Activated naive CD4-positive, alpha-beta T cell treated with anti-CD3 and anti-CD28 coated beads, Interleukin-2, amount 10 ng/mL, durations not matched to agents 7 days and 5 days (primary cell): ENCODE measurements at regions not wholly inside any gene's neighbourhood (a gene's known extent, or its start where the extent isn't known, plus 50 kb on each side); places are given as distances from the start of the nearest gene placed in this dataset.

Source experiments
- CTCF ChIA-PET: fragments of 350-600 bp; sonication (Branson Sonifier 250); formaldehyde crosslinking; loops from one replicate; lab custom pipeline; 2021; ENCODE audit warnings: antibody characterized with exemption; lab: Charles Lee
- DNase-seq: peaks from one replicate; pipeline ENCODE4 v3.0.0-alpha.2; 2020
- H3K27ac Mint-ChIP-seq: one replicate; pipeline ENCODE4 v1.8.0; 2021; ENCODE audit warnings: mild to moderate bottlenecking, moderate library complexity, mixed read lengths
- H3K27me3 Mint-ChIP-seq: one replicate; pipeline ENCODE4 v1.8.0; 2021; ENCODE audit warnings: mild to moderate bottlenecking, mixed read lengths
- H3K36me3 Mint-ChIP-seq: one replicate; pipeline ENCODE4 v1.8.0; 2021; ENCODE audit warnings: mixed read lengths
- H3K4me1 Mint-ChIP-seq: one replicate; pipeline ENCODE4 v1.8.0; 2021; ENCODE audit warnings: mixed read lengths
- H3K4me3 Mint-ChIP-seq: one replicate; pipeline ENCODE4 v1.8.0; 2021; ENCODE audit warnings: mild to moderate bottlenecking, moderate library complexity, mixed read lengths
- H3K9me3 Mint-ChIP-seq: one replicate; pipeline ENCODE4 v1.8.0; 2021; ENCODE audit warnings: mixed read lengths

DNA sequence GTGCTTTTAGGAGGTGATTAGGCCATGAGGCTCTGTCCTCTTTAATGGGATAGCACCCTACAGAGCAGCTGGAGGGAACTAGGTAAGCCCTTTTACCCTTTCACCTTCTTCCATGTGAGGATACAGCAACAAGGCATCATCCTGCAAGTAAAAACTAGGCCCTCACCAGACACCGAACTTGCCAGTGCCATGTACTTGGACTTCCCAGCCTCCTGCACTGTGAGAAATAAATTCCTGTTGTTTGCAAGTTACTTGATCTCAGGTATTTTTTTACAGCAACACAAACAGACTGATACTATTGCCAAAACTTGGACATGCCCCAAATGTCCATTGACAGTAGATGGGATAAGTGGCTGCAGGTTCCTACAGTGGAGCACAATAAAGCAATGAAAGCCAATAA lies 85.8 kb upstream of the MAP1LC3B2 start:
- DNase-seq = no peak
- H3K36me3 Mint-ChIP-seq = peaks cover 2% of the 10 kb centered on the region
- H3K4me3 Mint-ChIP-seq = no peak overlapping the region
- CTCF ChIA-PET = no interaction called here
- H3K4me1 Mint-ChIP-seq = peaks cover 2% of the 10 kb centered on the region
- H3K9me3 Mint-ChIP-seq = peaks cover 12% of the 10 kb centered on the region
- H3K27ac Mint-ChIP-seq = no peak overlapping the region
- H3K27me3 Mint-ChIP-seq = peaks cover 3% of the 10 kb centered on the region

DNA sequence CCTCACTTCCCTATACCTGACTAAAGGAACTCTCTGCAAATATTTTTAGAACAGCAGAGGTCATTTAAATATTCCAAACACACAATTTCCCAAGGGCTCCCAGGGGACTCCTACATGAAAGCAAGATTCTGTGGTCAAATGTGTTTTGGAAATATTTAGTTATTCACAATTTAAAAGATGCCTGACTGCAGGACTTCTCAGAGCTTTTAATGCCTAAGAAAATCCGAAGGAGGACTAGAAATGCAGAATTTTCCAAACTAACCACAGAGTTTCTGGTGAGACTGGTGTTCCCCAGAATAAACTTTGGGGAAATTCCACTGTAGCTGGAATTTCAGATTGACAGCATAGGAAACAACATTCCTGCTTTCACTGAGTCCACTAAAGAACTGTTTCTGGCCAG lies 84.8 kb upstream of the MAP1LC3B2 start:
- CTCF ChIA-PET = no interaction called here
- Mint-ChIP-seq H3K36me3 (peaks cover 2% of the 10 kb centered on the region), H3K9me3 (peaks cover 14% of the 10 kb centered on the region), H3K4me3 (no peak overlapping the region), H3K27me3 (peaks cover 3% of the 10 kb centered on the region), H3K27ac (no peak overlapping the region), H3K4me1 (peaks cover 2% of the 10 kb centered on the region)
- no peak for DNase-seq

DNA sequence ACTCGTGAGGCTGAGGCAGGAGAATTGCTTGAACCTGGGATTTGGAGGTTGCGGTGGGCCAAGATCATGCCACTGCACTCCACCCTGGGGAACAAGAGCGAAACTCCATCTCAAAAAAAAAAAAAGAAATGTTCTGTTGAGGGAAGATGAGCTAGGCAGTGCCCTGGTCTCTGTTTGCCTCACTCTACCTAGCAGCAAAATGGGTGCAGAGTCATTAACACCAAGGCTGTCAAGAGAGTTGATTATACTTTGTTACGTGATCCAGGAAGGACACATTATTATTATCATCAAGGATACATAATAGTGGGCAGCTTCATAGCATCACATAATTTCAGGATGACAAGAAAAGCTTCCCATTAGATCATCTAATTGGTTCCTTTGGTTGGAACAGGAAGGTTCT lies 84.3 kb upstream of the MAP1LC3B2 start:
- Mint-ChIP-seq H3K4me3 (no peak overlapping the region), H3K9me3 (peaks cover 14% of the 10 kb centered on the region), H3K36me3 (peaks cover 2% of the 10 kb centered on the region), H3K4me1 (peaks cover 3% of the 10 kb centered on the region), H3K27me3 (peaks cover 3% of the 10 kb centered on the region), H3K27ac (no peak overlapping the region)
- no peak for DNase-seq
- CTCF ChIA-PET = no interaction called here

DNA sequence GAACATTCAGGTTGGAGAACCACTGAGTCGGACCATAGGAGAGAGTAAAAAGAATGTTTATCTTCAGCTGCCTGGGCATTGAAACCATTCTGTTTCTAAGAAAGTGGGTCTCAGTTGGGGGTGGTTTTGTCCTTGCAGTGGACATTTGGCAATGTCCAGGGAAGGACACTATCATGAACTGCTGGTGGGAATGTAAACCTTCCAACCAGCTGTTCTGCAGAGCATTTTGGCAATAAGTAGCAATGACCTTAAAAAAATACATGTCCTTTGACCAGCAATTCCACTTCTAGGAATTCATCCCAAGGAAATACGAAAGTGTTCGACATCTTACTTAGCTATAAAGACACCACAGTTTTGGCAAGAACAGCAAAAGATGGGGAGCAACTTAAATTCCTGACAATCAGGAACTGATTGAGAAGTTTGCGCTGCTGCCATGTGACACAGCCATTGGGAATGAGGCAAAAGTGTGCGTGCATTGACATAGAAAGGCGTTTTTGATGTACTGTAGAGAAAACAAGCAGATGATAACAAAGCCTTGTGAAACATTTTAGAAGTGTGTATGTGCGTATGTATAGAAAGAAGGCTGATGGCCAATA lies 82.9 kb upstream of the MAP1LC3B2 start:
- no peak overlapping the region for H3K27ac Mint-ChIP-seq
- peaks cover 2% of the 10 kb centered on the region for H3K36me3 Mint-ChIP-seq
- CTCF ChIA-PET = no interaction called here
- H3K9me3 Mint-ChIP-seq = peaks cover 14% of the 10 kb centered on the region
- H3K4me1 Mint-ChIP-seq = peaks cover 13% of the 10 kb centered on the region
- H3K4me3 Mint-ChIP-seq = no peak overlapping the region
- peaks cover 4% of the 10 kb centered on the region for H3K27me3 Mint-ChIP-seq
- no peak for DNase-seq

DNA sequence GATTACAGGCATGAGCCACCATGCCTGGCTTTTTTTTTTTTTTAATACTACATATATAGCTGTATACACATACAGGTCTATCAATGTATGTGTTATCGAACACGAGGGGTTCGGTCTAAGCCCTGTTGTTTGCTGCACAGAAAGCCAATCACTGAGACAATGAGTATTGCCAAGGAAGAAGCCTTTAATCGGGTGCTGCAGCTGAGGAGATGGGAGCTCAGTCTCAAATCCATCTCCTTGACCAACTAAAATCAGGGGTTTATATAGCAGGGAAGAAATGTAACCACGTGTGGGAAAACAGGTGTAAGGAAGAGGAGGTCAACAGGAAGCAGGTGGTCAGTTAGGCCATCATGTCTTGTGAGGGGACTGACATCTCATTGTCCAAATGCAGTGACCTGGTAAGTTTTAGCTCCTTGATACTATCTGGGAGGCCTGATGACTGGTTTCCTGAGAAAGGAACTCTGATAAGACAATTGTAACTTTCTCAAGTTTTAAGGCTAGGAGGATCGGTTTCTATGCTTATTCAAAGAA lies 80.9 kb upstream of the MAP1LC3B2 start:
- peaks cover 2% of the 10 kb centered on the region for H3K36me3 Mint-ChIP-seq
- no peak overlapping the region for H3K27ac Mint-ChIP-seq
- H3K4me1 Mint-ChIP-seq = peaks cover 14% of the 10 kb centered on the region
- peaks cover 12% of the 10 kb centered on the region for H3K27me3 Mint-ChIP-seq
- H3K4me3 Mint-ChIP-seq = no peak overlapping the region
- peaks cover 14% of the 10 kb centered on the region for H3K9me3 Mint-ChIP-seq
- CTCF ChIA-PET = no interaction called here
- no peak for DNase-seq

DNA sequence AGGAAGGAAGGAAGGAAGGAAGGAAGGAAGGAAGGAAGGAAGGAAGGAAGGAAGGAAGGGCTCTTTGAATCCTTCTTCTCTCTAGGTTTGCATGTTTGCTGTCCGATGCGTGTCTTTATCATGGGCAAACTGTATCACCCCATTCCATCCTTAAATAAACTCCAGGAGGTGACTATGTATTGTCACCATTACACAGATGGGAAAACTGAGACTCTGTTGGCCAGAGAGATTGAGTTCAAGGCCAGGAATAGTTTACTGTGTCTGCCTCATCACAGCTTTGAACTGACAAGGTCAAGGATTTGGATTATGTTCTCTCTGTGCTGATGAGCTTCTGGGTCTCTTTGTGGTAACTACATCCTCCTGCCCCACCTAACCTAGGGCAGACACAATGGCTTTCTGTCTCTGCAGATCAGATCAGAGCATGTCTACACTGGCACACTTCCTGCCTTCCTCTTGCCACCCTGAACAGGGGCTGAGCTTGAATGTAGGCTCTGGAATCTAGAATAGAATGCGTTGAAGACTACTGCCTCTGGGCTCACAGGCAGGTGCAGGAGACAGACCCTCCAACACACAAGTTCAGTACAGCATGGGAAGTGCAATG lies 78.9 kb upstream of the MAP1LC3B2 start:
- H3K36me3 Mint-ChIP-seq = peaks cover 2% of the 10 kb centered on the region
- CTCF ChIA-PET = no interaction called here
- peaks cover 12% of the 10 kb centered on the region for H3K27me3 Mint-ChIP-seq
- no peak overlapping the region for H3K27ac Mint-ChIP-seq
- DNase-seq = no peak
- H3K9me3 Mint-ChIP-seq = peaks cover 14% of the 10 kb centered on the region
- no peak overlapping the region for H3K4me3 Mint-ChIP-seq
- H3K4me1 Mint-ChIP-seq = peaks cover 12% of the 10 kb centered on the region

DNA sequence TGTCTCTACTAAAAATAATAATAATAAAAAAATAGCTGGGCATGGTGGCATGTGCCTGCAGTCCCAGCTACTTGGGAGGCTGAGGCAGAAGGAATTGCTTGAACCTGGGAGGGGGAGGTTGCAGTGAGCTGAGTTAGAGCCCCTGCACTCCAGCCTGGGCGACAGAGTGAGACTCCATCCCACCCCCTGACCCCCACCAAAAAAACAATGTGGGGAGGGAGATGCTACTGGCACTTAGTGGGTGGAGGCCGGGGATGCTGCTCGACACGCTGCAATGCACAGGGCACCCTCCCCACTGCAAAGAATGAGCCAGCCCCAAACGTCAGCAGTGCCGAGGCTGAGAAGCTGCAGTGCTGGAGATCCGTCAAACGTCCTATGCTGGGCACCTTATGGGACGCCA lies 77.5 kb upstream of the MAP1LC3B2 start:
- Mint-ChIP-seq H3K27ac (no peak overlapping the region), H3K4me1 (peaks cover 12% of the 10 kb centered on the region), H3K36me3 (no peaks in the 10 kb centered on the region), H3K27me3 (peaks cover 12% of the 10 kb centered on the region), H3K4me3 (no peak overlapping the region), H3K9me3 (peaks cover 6% of the 10 kb centered on the region)
- DNase-seq = no peak
- CTCF ChIA-PET = no interaction called here

DNA sequence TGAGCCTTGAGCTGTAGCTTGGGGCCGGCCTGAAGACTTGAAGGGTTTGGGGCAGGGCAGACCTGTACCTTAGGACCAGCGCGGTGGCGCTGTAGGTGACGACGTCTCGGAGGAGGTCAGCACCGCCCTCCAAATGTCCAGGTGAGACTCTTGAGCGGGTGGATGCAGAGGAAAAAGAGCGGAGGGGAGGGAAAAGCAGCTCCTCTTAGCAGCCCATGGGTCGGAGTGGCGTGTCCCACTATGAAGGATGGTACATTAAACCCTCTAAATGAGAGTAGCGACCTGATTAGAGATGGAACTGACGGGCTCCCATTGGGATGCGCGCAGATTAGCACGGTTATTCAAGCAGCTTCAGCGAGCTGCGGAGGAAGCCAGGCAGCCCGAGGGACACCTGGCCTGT lies 77.0 kb upstream of the MAP1LC3B2 start:
- peaks cover 8% of the 10 kb centered on the region for H3K9me3 Mint-ChIP-seq
- no peak overlapping the region for H3K4me3 Mint-ChIP-seq
- no peaks in the 10 kb centered on the region for H3K36me3 Mint-ChIP-seq
- peaks cover 12% of the 10 kb centered on the region for H3K4me1 Mint-ChIP-seq
- DNase-seq = no peak
- peaks cover 16% of the 10 kb centered on the region for H3K27me3 Mint-ChIP-seq
- CTCF ChIA-PET = no interaction called here
- H3K27ac Mint-ChIP-seq = no peak overlapping the region

DNA sequence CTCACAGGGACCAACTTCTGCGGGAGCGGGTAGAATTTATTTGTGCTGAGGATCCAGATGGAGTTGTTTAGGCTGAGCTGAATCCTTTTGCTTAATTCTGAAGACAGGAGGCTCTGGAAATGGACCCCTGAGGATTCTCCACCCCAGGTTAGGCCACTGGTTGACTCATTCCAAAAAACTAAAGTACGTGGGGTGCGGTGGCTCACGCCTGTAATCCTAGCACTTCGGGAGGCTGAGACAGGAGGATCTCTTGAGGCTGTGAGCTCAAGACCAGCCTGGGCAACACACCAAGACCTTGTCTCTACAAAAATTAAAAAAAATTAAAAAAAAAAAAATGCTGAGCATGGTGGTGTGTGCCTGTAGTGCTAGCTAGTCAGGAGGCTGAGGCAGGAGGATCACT lies 76.3 kb upstream of the MAP1LC3B2 start:
- H3K36me3 Mint-ChIP-seq = no peaks in the 10 kb centered on the region
- CTCF ChIA-PET = no interaction called here
- H3K4me1 Mint-ChIP-seq = peaks cover 12% of the 10 kb centered on the region
- peaks cover 12% of the 10 kb centered on the region for H3K9me3 Mint-ChIP-seq
- no peak overlapping the region for H3K4me3 Mint-ChIP-seq
- H3K27me3 Mint-ChIP-seq = peaks cover 21% of the 10 kb centered on the region
- no peak overlapping the region for H3K27ac Mint-ChIP-seq
- no peak for DNase-seq

DNA sequence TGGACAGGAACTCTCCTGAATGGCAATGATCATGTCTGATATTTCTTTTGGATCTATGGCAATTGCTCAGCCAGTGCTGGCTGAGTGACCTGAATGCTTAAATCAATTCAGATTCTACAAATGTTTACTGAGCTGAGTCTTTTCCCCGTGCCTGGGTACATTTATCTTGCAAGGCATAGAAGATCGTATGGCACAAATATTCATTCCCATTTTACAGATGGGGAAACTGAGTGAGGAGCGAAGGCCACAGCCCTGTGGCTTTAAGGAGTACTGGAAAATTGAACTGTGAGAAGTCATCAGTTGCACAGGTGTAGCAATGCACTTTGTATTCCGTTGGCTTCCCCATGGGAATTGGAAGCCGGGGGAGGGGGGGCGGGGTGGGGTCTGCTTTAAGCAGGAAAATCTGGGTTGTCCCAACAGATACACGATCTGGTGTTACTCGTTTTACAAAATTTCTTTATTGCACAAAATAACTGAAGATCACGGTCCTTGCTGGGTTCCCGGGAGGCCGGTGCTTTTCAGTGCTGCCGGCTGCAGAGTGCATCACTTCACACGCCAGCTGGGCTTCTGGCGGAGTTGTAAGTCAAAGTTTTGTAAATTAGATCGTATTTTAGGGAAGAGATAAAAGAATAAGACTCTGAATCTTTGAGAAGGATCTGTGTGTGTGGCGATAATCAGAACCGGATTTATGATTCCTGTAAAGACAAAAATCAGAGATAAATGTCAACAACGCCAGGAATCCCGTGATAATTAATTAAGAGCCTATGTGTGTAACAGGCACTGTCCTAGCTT lies 75.0 kb upstream of the MAP1LC3B2 start:
- H3K4me1 Mint-ChIP-seq = peaks cover 12% of the 10 kb centered on the region
- H3K36me3 Mint-ChIP-seq = no peaks in the 10 kb centered on the region
- CTCF ChIA-PET = no interaction called here
- peaks cover 22% of the 10 kb centered on the region for H3K27me3 Mint-ChIP-seq
- peaks cover 7% of the 10 kb centered on the region for H3K9me3 Mint-ChIP-seq
- no peak for DNase-seq
- H3K4me3 Mint-ChIP-seq = no peak overlapping the region
- H3K27ac Mint-ChIP-seq = no peak overlapping the region

DNA sequence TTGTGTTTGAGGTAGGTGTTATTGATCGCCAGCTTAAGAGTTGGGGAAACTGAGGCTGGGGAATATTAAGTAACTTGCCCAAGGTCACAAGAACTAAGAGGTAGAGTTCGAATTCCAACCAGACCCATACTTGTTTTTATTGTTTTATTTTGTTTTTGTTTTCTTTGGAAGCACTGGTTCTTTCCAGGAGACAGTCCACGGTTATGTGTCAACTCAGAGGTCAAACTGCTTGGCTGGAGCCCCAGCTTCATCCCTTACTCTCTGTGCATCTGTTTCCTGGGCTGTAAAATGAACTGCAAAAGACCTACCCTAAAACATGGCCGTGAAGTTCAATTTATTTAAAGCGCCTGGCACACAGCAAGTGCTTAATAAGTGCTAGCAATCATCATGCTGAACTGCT lies 74.4 kb upstream of the MAP1LC3B2 start:
- Mint-ChIP-seq H3K27me3 (peaks cover 22% of the 10 kb centered on the region), H3K36me3 (no peaks in the 10 kb centered on the region), H3K4me1 (peaks cover 12% of the 10 kb centered on the region), H3K4me3 (no peak overlapping the region), H3K27ac (no peak overlapping the region), H3K9me3 (peaks cover 7% of the 10 kb centered on the region)
- CTCF ChIA-PET = no interaction called here
- no peak for DNase-seq

DNA sequence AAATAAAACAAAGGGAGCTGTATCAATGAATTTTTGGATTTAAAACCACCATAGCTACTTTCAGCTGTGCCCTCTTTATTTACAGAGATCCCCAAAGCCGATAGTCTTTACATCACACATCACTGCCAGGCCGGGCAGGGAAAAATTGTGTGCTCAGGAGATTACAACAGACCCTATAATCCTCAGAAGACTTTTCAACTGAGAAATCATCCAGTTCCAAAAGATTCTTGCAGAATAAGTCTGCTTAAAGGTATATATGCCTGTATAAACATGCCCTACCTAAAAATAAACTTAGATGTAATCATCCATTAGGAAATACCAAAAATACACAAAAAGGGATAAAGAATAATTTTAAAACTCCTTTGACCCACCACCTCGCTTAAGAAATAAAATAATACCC lies 70.1 kb upstream of the MAP1LC3B2 start:
- DNase-seq = no peak
- Mint-ChIP-seq H3K4me3 (no peak overlapping the region), H3K9me3 (peaks cover 12% of the 10 kb centered on the region), H3K4me1 (no peaks in the 10 kb centered on the region), H3K27ac (no peak overlapping the region), H3K27me3 (peaks cover 13% of the 10 kb centered on the region), H3K36me3 (no peaks in the 10 kb centered on the region)
- CTCF ChIA-PET = interaction anchor here (1.2 kb wide), 1 partner anchor 10 kb away, joined by 3 read pairs; no protein-coding TSS in a partner anchor

DNA sequence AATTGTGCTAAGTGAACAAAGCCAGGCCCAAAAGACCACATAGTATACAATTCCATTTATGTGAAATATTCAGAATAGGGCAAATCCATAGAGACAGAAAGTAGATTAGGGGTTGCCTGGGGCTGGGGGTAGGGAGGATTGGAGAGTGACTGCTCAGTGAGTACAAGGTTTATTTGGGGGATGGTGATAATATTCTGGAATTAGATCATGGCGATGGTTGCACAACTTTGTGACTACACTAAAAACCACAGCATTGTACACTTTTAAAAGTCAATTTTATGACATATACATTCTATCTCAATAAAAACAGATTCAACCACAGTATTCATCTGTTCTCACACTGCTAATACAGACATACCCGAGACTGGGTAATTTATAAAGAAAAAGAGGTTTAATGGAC lies 68.7 kb upstream of the MAP1LC3B2 start:
- CTCF ChIA-PET = no interaction called here
- Mint-ChIP-seq H3K27me3 (peaks cover 13% of the 10 kb centered on the region), H3K9me3 (peaks cover 12% of the 10 kb centered on the region), H3K4me1 (no peaks in the 10 kb centered on the region), H3K27ac (no peak overlapping the region), H3K4me3 (no peak overlapping the region), H3K36me3 (no peaks in the 10 kb centered on the region)
- DNase-seq = no peak

DNA sequence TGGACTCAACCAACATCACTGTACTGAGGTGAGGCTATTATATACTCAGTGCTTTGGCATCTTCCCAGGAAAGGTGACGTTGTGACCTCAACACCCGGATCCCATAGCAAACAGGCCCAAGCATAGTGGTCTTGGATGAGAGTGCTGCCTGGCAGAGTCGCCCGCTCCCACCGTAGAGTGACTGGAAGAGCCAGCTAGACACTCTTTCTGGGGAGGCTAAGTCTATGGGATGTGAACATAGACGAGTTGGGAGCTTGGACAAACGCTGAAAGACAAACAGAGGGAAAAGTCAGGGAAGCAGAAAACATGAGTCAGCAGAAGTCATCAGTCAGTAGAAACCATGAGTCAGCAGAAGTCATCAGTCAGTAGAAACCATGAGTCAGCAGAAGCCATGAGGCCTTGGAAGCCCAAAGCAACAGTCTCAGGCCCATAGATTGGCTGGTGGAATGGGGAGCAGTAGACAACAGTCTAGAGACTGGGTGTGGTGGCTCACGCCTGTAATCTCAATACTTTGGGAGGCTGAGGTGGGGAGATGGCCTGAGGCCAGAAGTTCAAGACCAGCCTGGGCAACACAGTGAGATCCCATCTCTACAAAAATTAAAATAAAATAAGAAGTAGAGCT lies 66.4 kb upstream of the MAP1LC3B2 start:
- peaks cover 6% of the 10 kb centered on the region for H3K9me3 Mint-ChIP-seq
- H3K27ac Mint-ChIP-seq = no peak overlapping the region
- no peaks in the 10 kb centered on the region for H3K36me3 Mint-ChIP-seq
- CTCF ChIA-PET = no interaction called here
- no peaks in the 10 kb centered on the region for H3K4me1 Mint-ChIP-seq
- no peak overlapping the region for H3K4me3 Mint-ChIP-seq
- DNase-seq = no peak
- peaks cover 5% of the 10 kb centered on the region for H3K27me3 Mint-ChIP-seq
